Gastrocnemius medialis (tissue), 4 donors: ENCODE measurements at regions not wholly inside any gene's neighbourhood (a gene's known extent, or its start where the extent isn't known, plus 50 kb on each side); places are given as distances from the start of the nearest gene placed in this dataset.

ENCODE experiments used
- ATAC-seq, 2 donors: fragments of 150-250 bp; one replicate each; pipeline ENCODE4 v1.9.1; 2016
- DNase-seq, 2 donors: peaks; one replicate each; pipeline ENCODE4 v3.0.0-alpha.2; 2019
- H3K27ac ChIP-seq, 4 donors: fragments of 200-600 bp; sonication (generic); 1 replicate in 1 of 4; 2 replicates in 3 of 4; pipeline ENCODE4 v1.5.1; 2016 to 2018; ENCODE audit warnings: mild to moderate bottlenecking in 2 of 4, moderate library complexity in 1 of 4
- H3K27me3 ChIP-seq, 3 donors: fragments of 200-600 bp; sonication (generic) in 2 of 3; 1 replicate in 1 of 3; 2 replicates in 2 of 3; pipeline versions ENCODE4 v1.5.1 to v1.6.0; 2016 to 2019; ENCODE audit warnings: mild to moderate bottlenecking in 1 of 3, moderate library complexity in 1 of 3
- H3K36me3 ChIP-seq, 2 donors: fragments of 200-600 bp; sonication (generic) in 1 of 2; one replicate each; pipeline ENCODE4 v1.5.1; 2017 to 2018
- H3K4me1 ChIP-seq, 2 donors: fragments of 200-600 bp; sonication (generic) in 1 of 2; one replicate each; pipeline ENCODE4 v1.5.1; 2016 to 2017; ENCODE audit warnings: mild to moderate bottlenecking in 2 of 2
- H3K4me3 ChIP-seq, 4 donors: fragments of 200-600 bp; sonication (generic) in 3 of 4; 1 replicate in 1 of 4; 2 replicates in 3 of 4; pipeline ENCODE4 v1.5.1; 2016 to 2019; ENCODE audit warnings: mild to moderate bottlenecking in 2 of 4
- H3K9me3 ChIP-seq, 3 donors: fragments of 200-600 bp; sonication (generic) in 2 of 3; 1 replicate in 1 of 3; 2 replicates in 2 of 3; pipeline ENCODE4 v1.5.1; 2016 to 2019
- CTCF ChIP-seq, 5 experiments: fragments of 450-650 bp in 3 of 5; fragments of 200-600 bp in 2 of 5; sonication (generic) in 2 of 5; IDR thresholded peaks in 4 of 5; conservative IDR thresholded peaks in 1 of 5; 1 replicate in 4 of 5; 2 replicates in 1 of 5; pipeline ENCODE4 v1.5.1; 2016 to 2019; ENCODE audit warnings: antibody characterized with exemption in 5 of 5, mild to moderate bottlenecking in 3 of 5, moderate library complexity in 3 of 5
- POLR2A ChIP-seq, 2 donors: fragments of 450-650 bp; IDR thresholded peaks; one replicate each; pipeline ENCODE4 v1.6.1; 2017; ENCODE audit warnings: antibody characterized with exemption in 2 of 2, mild to moderate bottlenecking in 2 of 2, moderate library complexity in 2 of 2
- in situ Hi-C, 4 donors: fragments of 200-750 bp; cut with MboI; loops; one replicate each; pipeline versions ENCODE4 v1.15.0 to v1.8.0; 2017; ENCODE audit warnings: low sequenced_read_pairs in 4 of 4
- intact Hi-C: fragments of 100-400 bp; cut with DNase I; formaldehyde crosslinking; loops from one replicate; pipeline ENCODE4 v1.15.1; 2023; ENCODE audit warnings: low total_unique reads

- peaks cover 0 to 5% of the 10 kb centered on the region in 2 donors for H3K4me1 ChIP-seq
- no peaks in the 10 kb centered on the region for H3K36me3 ChIP-seq
- H3K9me3 ChIP-seq, result no peaks in the 10 kb centered on the region
- H3K27me3 ChIP-seq, result no peaks in the 10 kb centered on the region
- H3K4me3 ChIP-seq, result no peak overlapping the region
- ATAC-seq (no peak), DNase-seq (no peak)
- H3K27ac ChIP-seq, result no peak overlapping the region
- TF ChIP-seq CTCF (IDR thresholded peaks at IDR 0.05 in 4 of 5, conservative IDR thresholded peaks at IDR 0.05 in 1 of 5) (no peak), POLR2A (IDR thresholded peaks at IDR 0.05) (no peak)
- intact Hi-C loops, result no loop called here
- in situ Hi-C loops, result no loop called here
Observed at GRCh38 chr9:105954517-105954916, 260.2 kb downstream of the TMEM38B start.

GRCh38 chr9:105957830-105958229, 263.5 kb downstream of the TMEM38B start:
- in situ Hi-C loops (no loop called here), intact Hi-C loops (no loop called here)
- Histone ChIP-seq H3K4me3 (no peak overlapping the region), H3K36me3 (no peaks in the 10 kb centered on the region), H3K4me1 (peaks cover 4 to 5% of the 10 kb centered on the region in 2 donors), H3K9me3 (no peaks in the 10 kb centered on the region), H3K27me3 (no peaks in the 10 kb centered on the region), H3K27ac (no peak overlapping the region)
- DNase-seq (no peak), ATAC-seq (peak in 1 of 2 donors; percentile 64)
- TF ChIP-seq CTCF (IDR thresholded peaks at IDR 0.05 in 4 of 5, conservative IDR thresholded peaks at IDR 0.05 in 1 of 5) (no peak), POLR2A (IDR thresholded peaks at IDR 0.05) (no peak)

GRCh38 chr9:105958587-105958986, 264.2 kb downstream of the TMEM38B start:
- ATAC-seq, result no peak
- TF ChIP-seq CTCF (IDR thresholded peaks at IDR 0.05 in 4 of 5, conservative IDR thresholded peaks at IDR 0.05 in 1 of 5) (no peak), POLR2A (IDR thresholded peaks at IDR 0.05) (no peak)

GRCh38 chr9:105959531-105959930, 265.2 kb downstream of the TMEM38B start:
- H3K4me1 ChIP-seq, result peaks cover 4 to 5% of the 10 kb centered on the region in 2 donors
- no peaks in the 10 kb centered on the region for H3K27me3 ChIP-seq
- ATAC-seq, result no peak
- H3K4me3 ChIP-seq, result no peak overlapping the region
- no peak overlapping the region for H3K27ac ChIP-seq
- in situ Hi-C loops (no loop called here), intact Hi-C loops (no loop called here)
- no peak for DNase-seq
- TF ChIP-seq POLR2A (IDR thresholded peaks at IDR 0.05) (no peak), CTCF (IDR thresholded peaks at IDR 0.05 in 4 of 5, conservative IDR thresholded peaks at IDR 0.05 in 1 of 5) (no peak)
- no peaks in the 10 kb centered on the region for H3K36me3 ChIP-seq
- no peaks in the 10 kb centered on the region for H3K9me3 ChIP-seq

More at GRCh38 chr9:105958587-105958986, 264.2 kb downstream of the TMEM38B start:
- H3K9me3 ChIP-seq, result no peaks in the 10 kb centered on the region
- no peaks in the 10 kb centered on the region for H3K27me3 ChIP-seq
- H3K4me1 ChIP-seq, result peaks cover 4 to 5% of the 10 kb centered on the region in 2 donors
- no peak for DNase-seq
- intact Hi-C loops (no loop called here), in situ Hi-C loops (no loop called here)
- no peak overlapping the region for H3K27ac ChIP-seq
- H3K4me3 ChIP-seq, result no peak overlapping the region
- no peaks in the 10 kb centered on the region for H3K36me3 ChIP-seq
